Brain microvascular endothelial cell (primary cell): ENCODE measurements at regions not wholly inside any gene's neighbourhood (a gene's known extent, or its start where the extent isn't known, plus 50 kb on each side); places are given as distances from the start of the nearest gene placed in this dataset.

Experiments
- DNase-seq: peaks from one replicate; pipeline ENCODE4 v3.0.0-alpha.2; 2020
- H3K27ac ChIP-seq: fragments of 250-450 bp; sonication (Bioruptor Pico); 2 replicates; pipeline ENCODE4 v1.5.1; 2020; ENCODE audit warnings: mild to moderate bottlenecking, moderate library complexity
- H3K27me3 ChIP-seq: fragments of 250-450 bp; sonication (Bioruptor Pico); replicated peaks from 2 replicates; pipeline ENCODE4 v1.5.1; 2020; ENCODE audit warnings: mild to moderate bottlenecking
- H3K36me3 ChIP-seq: fragments of 250-450 bp; sonication (Bioruptor Pico); replicated peaks from 2 replicates; pipeline ENCODE4 v1.5.1; 2020; ENCODE audit warnings: mild to moderate bottlenecking
- H3K4me3 ChIP-seq: 2 replicates; pipeline ENCODE4 v1.5.1; 2011; ENCODE audit warnings: low read depth, mild to moderate bottlenecking, control low read depth, low read length, moderate library complexity
- CTCF ChIP-seq: IDR thresholded peaks from 2 replicates; pipeline ENCODE4 v1.5.1; 2011; ENCODE audit warnings: low read depth, mild to moderate bottlenecking, moderate library complexity, low read length, control low read depth, inconsistent platforms; ENCODE audit errors: missing control alignments
- in situ Hi-C: cut with HindIII; loops from 2 replicates; pipeline ENCODE4 v1.10.0; 2017; ENCODE audit warnings: low sequenced_read_pairs, low pct_ligation_motif_present

DNA sequence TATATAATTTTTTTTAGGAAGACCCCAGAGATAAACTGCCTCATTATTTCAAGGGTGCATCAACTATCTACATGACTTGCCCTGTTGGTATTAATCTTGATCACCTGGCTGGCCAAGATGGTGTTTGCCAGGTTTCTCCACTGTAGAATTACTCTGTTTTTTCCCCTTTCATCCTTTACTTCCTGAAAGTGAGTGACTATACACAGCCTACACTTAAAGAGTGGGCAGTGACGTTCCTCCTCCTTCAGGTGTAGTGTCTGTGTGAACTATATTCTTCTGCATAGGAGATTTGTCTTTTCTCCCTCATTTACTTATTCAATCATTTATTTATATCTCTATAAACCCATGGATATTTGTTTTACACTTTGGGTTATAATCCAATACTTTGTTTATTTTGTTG is 246.7 kb downstream of the IRF8 start:
- in situ Hi-C loops: no loop called here
- no peaks in the 10 kb centered on the region for H3K36me3 ChIP-seq
- peaks cover under 1% of the 10 kb centered on the region for H3K27me3 ChIP-seq
- no peak overlapping the region for H3K4me3 ChIP-seq
- TF ChIP-seq CTCF: no peak
- no peak for DNase-seq
- no peak overlapping the region for H3K27ac ChIP-seq

DNA sequence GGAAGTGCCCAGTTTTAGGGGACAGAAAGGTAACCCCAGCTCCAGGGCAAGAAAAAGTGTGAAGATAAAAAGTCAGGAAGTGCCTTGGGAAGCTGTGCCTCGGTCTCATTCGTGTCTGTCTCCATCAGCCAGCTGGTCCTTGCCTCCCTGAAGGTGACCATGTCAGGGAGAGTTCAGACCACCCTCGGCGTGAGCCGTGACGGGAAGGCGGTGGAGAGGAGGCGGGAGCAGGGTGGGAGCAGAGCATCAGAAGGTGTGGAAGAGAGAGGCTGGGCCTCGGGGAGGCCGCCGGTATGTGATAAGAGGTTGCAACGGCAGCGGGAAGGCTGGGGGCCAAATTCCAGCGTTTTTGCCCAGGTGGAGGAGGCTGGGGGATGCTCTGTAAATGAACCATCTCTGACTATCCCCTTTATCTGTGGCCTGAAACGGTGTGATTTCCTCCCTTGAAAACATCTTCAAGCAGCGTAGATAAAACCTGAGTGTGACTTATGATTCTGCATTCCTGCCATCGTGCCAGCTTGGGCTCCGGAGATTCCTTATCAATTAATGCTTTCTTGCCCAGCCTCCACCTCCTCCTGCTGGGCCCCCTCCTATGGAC is 251.8 kb downstream of the IRF8 start:
- no peak for TF ChIP-seq CTCF
- in situ Hi-C loops: no loop called here
- H3K4me3 ChIP-seq: no peak overlapping the region
- H3K27ac ChIP-seq: no peak overlapping the region
- no peak for DNase-seq
- peaks cover 4% of the 10 kb centered on the region for H3K27me3 ChIP-seq
- no peaks in the 10 kb centered on the region for H3K36me3 ChIP-seq

DNA sequence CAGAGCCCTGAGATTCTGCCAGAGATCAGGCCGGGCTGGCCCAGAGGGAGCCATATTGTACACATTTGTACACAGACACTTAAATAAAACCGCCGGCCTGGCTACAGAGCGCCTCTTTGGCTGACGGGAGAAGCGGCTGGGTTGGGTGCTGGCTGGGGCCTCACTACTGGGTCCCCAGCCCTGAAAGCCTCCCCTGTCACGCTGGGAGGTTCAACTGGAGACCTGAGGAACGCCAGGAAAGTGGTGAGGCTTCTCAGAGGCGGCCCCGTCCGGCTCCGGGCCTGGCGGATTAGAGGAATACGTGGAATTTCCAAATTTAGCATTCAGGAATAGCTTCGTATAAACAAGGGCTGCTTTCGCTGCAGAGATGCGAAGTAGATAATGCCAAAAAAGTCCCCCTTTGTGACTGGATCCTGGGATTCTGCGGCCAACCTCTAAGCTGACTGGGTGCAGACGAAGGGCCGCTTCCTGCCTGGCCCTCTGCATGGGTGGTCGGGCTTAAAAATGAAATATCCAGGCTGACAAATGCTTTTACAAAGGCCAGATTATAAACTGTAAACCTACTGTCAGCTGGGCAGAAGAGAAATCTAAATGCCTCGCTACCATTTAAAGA is 252.4 kb downstream of the IRF8 start:
- H3K27me3 ChIP-seq: peaks cover 4% of the 10 kb centered on the region
- in situ Hi-C loops: no loop called here
- no peak for DNase-seq

DNA sequence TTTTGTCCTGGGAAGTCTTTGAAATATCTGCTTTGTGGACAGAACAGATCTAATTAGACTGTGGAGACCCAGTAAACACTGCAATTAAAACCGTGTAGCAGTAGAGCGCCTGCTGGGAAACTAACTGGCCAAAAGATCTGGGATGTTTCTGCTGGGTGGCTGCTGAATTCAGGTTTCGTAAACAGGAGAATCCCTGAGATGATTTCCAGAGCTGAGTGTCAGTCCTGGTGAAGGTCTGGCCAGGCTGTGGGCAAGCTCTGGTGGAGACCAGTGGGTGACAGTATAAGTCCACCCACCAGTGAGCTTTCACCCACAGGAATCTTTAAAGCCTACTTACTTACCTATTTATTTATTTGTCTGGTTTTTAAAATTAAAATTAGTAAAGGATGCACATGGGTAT is 257.2 kb downstream of the IRF8 start:
- Histone ChIP-seq H3K36me3 (no peaks in the 10 kb centered on the region), H3K27ac (no peak overlapping the region), H3K4me3 (no peak overlapping the region), H3K27me3 (no peaks in the 10 kb centered on the region)
- no peak for TF ChIP-seq CTCF
- in situ Hi-C loops: no loop called here
- DNase-seq: no peak

More for the DNA sequence above, 252.4 kb downstream of the IRF8 start:
- no peak for TF ChIP-seq CTCF
- H3K4me3 ChIP-seq: no peak overlapping the region
- no peak overlapping the region for H3K27ac ChIP-seq
- H3K36me3 ChIP-seq: no peaks in the 10 kb centered on the region

DNA sequence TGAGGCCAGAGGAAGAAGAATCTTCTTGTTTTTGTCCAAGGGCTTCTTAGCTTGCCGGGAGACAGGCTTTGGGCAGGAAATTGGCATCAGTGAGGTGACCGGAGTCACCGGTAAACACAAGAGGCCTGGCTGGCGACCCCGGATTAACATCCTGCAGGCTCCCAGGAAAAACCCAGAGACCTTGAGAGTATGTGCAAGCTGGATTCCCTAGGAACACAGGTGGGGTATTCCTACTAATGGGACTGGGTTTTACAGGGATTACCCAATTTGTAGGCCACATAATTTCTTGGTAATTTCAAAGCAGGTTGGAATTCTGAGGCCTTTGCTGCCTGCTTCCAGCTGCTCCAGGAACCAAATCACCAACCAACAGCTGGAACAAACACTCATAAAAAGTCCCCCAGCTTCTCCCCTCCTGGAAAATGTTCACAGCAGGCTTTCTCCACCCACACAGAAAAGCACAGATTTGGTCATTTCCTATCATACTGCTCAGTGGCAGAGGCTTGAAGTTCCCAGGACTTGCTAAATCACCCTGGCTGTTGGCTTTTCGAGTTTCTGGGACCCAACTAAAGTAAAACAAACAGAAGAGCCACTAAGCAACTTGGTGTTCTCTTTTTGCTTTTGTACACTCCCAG is 258.8 kb downstream of the IRF8 start:
- H3K27ac ChIP-seq: no peak overlapping the region
- no peak for TF ChIP-seq CTCF
- no peaks in the 10 kb centered on the region for H3K27me3 ChIP-seq
- in situ Hi-C loops: no loop called here
- H3K36me3 ChIP-seq: no peaks in the 10 kb centered on the region
- no peak overlapping the region for H3K4me3 ChIP-seq
- no peak for DNase-seq
